Putamen (tissue), 1 donor: ENCODE measurements at regions not wholly inside any gene's neighbourhood (a gene's known extent, or its start where the extent isn't known, plus 50 kb on each side); places are given as distances from the start of the nearest gene placed in this dataset.

Source experiments
- DNase-seq: peaks from one replicate; pipeline ENCODE4 v3.0.0-alpha.2; 2016; ENCODE audit warnings: low spot score

DNA sequence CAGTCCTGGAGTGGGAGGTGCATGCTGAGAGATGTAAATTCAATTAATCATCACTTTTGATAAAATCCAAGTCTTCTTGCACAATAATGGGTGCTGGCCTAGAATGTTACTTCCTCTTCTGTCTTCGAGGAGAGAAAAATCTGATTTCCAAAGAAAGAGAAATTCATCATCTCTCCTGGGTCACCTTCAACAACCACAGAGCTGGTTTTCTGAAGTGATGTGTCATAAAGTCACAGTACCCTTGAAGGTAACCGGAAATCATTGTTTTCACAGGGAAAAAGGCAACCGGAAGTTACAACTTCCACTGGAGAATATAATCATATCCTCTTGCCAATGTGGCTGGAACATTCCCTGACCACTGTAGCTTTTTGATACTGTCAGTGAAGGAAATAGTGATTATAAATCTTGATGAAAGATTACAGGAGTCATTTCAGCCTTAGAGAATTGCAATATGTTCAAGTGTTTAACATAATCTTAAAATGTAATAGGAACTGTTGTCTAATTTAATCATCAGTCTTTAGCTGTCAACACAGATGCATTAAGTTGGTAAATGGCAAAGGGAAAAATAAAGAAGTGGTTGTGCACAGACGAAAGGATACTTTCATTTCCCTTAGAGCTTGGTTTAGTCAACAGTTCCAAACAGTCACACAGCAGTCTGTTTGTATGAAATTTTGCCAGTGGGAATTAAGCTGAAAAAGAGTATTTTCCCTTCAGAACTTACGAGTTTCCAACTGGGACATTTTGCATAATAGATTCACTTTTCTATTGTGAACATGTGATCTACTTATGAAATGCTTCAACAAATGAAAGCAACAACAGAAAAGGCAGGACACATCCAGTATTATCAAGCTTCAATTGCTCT is 106.5 kb upstream of the SLC4A7 start:
- DNase-seq = peak; percentile 15

DNA sequence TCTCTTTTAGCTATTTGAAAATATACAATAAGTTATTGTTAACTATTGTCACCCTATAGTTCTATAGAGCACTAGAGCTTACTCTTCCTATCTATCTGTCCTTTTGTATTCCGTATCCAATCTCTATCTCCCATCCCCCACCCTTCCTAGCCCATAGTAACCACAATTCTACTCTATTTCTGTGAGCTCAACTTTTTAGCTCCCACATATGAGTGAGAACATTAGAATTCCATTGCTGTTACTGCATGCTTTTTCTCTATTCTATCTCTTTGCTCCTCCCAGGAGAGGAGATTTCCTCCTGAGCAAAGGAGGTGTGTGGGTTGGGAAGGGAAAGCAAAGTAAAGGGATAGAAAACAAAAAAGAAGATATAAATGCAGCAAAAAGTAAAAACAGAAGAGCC is 105.6 kb upstream of the SLC4A7 start:
- DNase-seq = no peak

DNA sequence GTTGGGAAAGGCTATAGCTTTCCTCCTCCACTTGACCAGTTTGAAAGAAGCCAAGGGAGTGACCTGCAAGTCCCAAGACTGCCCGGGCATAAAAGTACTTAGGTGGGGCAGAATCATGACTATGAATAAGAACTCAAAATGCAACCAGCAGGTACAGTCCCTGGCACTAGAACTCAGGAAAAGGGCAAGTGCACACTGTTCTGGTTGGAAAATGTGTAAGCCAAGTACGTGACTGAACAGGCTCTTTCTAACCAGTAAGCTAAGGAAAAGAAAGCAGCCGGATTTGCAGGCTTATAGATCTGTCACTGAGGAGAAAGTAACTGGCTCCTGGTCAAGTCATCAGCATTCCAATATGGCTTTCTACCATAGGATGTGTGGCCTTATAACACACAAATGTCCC is 101.2 kb upstream of the SLC4A7 start:
- no peak for DNase-seq

DNA sequence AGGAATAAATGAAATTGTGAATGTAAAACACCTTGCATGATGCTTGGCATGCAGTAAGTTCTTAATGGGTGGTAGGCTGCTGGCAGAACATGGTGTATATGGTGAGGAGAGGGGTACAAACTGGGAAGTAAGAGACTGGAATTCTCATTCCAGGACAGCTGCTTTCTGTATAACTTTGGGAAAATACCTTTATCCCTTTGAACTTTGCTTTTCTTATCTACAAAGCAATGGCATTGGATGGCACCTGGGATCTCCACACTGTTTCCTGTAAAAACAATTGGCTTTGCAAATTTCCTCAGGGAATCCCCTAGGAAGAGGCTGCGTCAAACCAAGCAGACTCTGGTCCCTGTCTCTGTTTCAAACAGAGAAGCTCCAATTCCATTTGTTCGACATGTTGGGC is 100.7 kb upstream of the SLC4A7 start:
- DNase-seq = no peak

DNA sequence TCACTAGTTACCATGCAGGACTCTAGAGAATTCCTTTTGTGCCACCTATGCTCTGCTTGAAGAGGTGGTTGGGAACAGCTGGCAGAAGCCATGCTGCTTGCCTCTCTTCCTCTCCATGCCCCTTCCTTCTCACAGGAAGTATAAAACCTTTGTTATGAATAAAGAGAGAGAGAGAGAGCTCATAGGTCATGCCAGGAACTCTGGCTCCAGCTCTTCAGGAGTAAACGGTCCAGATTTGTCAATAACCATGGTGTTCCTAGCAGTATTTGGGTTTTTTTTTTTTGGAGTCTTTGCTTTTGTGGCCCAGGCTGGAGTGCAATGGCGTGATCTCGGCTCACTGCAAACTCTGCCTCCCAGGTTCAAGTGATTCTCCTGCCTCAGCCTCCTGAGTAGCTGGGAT is 97.7 kb upstream of the SLC4A7 start:
- DNase-seq = no peak

DNA sequence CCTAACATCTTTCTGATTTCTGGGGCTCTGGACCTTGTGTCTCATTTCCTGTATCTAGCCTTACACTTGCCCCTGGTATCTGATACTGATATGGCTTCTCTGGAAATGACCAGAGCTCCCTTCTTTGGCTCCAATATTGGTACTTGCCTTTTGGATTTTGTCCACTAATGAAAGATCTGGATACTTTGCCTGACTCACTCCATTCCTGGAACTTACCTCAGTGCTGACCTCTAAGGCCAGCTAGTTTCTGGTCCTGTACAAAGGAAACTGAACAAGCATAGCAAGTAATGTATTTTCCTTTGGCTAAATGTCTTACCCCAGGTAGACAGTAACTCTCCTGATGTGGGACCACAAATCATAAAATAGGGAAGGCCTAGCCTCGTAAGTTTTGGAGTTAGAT is 93.8 kb upstream of the SLC4A7 start:
- no peak for DNase-seq

DNA sequence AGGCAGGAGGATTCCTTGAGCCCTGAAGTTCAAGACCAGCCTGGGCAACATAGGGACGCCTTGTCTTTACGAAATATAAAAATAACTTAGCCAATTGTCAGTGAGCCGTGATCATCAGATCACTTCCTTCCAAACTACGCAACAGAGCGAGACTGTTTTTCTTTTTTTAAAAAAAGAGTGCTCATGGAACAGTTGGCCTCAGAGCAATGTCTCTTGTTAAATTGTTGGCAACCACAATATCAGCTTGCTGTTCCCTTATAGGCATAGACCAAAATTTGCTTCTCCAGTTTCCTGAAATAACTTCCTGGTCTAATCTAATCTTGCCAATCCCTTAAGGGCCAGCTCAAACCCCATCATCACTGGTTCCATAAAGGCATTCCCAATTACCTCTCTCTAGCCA is 93.3 kb upstream of the SLC4A7 start:
- no peak for DNase-seq

DNA sequence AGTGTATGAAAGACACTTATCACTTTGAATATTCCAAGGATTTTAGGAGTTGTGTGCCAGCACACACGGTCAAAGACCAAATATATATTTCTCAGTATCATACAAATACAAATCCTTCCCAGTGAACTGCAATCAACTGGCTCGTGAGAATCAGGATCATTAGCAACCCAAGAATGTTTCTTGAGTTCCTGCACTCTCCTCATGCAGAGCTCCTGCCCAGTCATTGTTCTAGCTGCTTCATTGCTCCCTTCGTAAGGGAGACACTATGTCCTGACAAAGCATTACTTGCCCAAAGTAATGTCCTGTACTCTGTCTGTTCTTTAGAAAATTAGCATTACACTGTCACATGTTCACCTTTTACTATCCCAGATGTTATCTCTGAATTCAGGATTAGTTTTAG is 92.0 kb upstream of the SLC4A7 start:
- DNase-seq = no peak

DNA sequence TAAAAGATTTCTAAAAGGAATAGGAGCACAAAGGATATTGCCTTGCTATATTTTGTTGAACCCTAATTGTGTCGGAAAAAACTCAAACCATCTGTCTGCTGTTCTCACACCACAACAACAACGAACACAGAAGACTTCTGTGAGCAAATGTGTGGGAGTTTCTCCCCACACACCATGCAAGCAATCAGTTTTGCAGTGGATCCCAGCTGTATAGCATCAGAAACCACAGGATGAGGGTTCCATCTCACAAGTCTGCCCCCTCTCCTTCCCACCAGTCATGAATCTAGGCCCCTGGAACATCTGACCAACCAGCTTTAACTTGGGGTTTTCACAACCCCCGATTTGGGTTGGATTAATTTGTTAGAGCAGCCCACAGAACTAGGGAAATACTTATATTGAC is 91.3 kb upstream of the SLC4A7 start:
- no peak for DNase-seq

DNA sequence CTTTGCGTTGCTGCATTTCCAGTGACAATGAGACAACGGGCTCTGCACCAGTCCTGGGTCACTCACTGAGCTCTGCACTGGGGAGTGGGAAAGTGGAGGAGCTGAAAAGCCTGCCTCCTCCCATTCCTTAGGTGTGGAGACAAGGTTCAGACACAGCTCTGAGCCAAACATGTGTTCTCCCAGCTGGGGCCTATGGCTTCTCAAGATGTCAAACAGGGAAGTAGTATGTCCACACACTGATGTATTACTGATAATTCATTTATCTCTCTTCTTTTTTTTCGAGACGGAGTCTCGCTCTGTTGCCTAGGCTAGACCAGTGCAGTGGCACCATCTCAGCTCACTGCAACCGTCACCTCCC is 90.2 kb upstream of the SLC4A7 start:
- DNase-seq = no peak

DNA sequence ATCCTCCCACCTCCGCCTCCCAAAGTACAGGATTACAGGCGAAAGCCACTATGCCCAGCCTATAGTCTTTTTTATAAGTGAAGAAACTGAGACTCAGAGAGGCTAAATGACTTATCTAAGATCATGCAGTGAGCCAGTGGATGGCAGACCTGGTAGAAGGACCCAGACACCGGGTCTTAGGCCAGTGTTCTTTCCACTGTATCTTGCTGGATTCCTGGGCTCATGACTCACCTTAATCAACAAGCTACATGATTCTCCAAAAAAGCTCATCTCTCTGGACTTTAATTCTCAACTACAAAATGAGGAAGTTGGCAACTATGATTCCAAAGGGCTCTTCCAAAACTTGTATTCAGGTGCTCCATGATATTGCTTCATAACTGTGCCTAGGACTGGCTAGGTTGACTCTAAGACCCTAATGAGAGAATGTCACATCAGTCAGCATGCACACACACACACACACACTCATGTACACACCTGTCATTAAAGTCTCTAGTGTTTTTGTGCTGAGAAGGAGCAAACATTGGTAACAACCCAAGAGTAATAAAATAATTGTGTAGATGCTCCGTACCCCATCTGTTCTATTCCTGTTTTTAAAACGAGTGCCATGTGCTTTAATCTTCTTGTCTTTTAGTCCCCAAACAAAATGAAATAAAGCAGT is 89.7 kb upstream of the SLC4A7 start:
- DNase-seq = no peak

DNA sequence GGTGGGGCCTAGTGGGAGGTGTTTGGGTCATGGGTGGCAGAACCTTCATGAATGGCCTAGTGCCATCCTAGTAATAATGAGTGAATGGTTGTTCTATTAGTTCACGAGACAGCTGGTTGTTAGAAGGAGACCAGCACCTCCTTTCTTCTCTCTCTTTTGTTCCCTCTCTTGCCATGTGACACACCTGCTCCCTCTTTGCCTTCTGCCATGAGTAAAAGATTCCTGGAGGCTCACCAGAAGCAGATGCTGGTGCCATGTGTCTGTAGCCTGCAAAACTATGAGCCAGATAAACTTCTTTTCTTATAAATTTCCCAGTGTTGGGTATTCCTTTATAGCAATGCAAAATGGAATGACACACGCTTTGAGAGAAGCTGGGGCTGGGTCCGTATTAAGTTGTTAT is 89.0 kb upstream of the SLC4A7 start:
- DNase-seq = no peak

DNA sequence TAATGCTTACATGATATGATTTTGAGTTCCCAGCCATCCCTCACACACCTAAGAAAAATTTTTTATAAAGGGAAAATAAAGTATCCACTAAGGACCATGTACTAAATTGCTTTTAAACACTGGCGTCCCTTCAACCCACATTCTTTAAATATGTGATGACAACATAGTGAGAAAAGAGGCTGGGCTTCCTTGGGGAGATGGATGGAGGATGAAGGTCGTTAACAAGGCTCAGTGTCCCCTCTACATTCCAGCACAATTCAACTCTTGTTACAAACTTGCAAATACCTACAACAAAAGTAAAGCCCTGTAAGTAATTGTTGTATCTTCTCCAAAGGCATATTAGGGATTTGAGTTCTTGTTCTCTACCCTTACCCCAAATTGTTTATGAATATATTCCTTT is 87.2 kb upstream of the SLC4A7 start:
- DNase-seq = no peak

DNA sequence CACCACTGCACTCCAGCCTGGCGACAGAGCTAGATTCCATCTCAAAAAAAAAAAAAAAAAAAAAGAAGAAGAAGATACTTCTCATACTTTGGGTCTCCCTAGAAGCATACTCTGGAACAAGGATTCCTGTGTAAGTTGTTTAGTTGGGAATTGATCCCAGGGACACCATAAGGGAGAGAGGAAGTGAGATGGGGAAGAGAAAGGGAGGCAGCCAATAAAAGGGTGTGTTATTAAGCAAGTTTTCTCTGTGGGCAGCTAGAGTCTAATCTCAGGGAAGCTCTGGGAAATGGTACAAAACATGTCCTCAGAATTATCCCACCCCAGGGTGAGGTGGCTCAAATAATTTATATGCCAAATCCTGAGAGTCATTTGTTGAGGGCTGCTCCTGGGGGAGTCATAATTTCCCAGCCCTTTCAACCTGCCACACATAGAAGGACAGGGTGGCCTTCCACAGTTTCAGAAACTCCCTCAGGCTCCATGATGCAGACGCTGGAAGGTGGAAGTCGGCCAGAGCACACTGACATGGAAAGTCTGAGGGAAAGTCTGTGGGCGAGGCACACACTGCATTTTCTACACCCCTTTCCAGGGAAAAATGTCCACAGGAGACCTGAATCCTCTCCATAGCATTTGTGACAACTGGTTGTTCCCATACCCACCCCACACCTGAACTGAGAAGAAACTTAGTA is 86.4 kb upstream of the SLC4A7 start:
- no peak for DNase-seq

DNA sequence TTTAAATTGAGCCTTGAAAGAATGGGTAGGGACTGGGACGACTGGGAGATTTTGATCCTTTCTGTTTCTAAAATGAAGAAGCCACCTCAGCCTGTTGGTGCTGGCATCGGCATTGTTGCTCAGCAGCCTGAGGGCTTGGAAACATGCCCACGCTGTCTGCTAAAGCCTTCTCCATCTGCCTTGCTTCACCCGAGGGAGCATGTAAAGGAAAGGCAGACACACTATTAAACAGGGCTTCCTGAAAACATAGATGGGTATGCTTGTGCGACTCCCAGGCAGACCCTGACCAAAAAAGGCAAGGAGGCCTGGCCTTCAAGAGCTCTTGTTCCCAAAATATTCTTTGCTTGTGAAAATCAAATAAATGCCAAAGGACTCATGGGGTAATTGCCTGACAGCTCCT is 84.2 kb upstream of the SLC4A7 start:
- peak; percentile 20 for DNase-seq

DNA sequence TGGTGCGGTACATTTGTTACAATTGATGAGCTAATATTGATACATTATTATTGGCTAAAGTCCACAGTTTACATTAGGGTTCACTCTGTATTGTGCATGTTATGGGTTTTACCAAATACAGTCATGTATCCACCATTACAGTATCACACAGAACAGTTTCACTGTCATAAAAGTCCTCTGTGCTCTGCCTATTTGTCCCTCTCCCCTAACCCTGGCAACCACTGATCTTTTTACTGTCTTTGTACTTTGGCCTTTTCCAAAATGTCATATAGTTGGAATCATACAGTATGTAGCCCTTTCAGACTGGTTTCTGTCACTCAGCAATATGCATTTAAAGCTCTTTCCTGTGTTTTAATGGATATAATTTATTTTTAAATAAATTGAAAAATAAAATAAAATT is 83.1 kb upstream of the SLC4A7 start:
- no peak for DNase-seq

DNA sequence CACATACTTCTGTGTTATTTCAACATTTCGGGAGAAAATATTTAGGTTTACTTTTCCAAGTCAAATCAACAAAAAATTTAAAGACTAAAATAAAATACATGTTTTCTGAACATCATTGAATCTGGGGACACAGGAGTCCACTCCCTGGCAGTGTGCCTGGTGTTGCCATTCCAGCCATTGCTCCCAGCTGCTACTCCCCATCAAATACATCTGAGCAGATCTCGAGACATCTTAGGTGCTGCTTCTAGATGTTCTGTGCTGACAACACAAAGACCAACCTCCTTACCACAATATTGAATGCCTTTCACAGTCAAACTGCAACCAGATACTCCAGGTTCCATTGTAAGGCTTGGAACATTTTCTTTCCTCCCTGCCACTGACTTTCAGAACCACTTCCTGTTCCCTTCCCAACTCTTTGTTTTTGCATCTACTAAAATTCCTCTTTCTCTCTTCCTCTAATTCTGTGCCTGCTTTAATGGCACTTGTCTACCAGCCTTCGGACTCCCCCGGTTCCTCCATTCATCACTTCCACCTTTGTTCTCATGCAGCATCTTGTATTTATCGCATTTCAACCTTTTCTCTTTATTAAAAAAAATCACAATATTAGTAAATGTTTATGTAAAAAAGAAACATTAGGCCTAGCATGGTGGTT is 81.1 kb upstream of the SLC4A7 start:
- DNase-seq = no peak

DNA sequence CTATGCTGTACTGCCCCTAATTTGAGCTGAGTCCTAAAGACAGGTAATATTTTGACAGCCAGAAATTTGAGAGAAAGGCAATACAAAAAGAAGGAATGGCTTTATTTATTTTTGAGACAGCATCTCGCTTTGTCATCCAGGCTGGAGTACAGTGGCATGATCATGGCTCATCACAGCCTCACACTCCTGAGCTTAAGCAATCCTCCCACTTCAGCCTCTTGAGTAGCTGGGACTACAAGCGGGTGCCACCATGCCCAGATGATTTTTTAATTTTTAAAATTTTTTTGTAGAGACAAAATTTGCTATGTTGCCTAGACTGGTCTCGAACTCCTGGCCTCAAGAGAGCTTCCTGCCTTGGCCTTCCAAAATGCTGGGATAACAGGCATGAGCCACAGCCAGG is 77.4 kb upstream of the SLC4A7 start:
- DNase-seq = no peak

DNA sequence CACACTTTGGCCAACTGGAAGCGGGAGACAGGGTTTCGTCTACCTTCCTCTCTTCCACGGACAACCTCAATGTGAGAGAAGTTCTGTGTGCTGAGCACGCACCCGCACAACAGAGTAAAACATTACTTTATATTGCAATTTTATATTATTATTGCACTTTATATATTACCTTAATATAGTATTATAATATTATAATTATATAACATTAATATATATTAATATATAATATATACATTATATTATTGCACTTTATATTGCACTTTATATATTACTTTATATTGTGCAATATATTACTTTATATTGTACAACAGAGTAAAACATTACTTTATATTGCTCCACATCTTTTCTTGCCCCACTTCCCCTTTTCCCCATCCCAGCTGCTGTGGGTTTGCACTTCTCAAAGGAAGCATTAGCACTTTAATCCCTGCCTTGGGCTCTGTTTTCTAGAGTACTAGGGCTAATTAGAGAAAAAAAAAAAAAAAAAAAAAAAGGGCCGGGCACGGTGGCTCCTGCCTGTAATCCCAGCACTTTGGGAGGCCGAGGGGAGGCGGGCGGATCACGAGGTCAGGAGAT is 76.4 kb upstream of the SLC4A7 start:
- no peak for DNase-seq

DNA sequence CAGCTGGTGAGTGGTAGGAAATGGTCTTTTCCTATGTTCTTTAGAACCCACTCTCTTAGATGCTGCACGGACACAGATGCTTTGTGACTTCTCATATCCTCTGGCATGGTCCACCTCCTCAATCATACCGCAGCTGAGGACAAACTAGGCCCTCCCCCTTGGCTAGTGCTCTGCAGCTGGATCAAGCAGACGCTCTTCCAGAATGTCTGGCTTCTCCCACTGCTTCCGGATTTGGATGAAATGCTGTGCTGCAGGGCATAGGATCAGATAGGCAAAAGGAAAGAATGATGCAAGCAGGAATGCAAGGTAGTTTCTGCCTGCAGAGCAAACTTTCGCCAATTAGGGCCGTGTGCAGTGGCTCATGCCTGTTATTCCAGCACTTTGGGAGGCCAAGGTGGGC is 75.7 kb upstream of the SLC4A7 start:
- no peak for DNase-seq

DNA sequence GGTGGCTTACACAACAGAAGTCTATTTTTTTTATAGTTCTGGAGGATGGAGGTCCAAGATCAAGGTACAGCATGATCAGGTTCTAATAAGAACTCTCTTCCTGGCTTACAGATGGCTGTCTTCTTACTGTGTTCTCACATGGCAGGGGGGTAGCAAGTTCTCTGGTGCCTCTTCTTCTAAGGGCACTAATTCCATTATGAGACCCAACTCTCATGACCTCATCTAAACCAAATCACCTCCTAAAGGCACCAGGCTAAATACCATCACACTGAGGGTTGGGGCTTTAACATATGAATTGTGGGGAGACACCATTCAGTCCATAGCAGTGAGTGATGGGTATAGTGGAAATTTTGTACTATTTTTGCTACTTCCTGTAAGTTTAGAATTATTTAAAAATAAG is 75.2 kb upstream of the SLC4A7 start:
- no peak for DNase-seq

DNA sequence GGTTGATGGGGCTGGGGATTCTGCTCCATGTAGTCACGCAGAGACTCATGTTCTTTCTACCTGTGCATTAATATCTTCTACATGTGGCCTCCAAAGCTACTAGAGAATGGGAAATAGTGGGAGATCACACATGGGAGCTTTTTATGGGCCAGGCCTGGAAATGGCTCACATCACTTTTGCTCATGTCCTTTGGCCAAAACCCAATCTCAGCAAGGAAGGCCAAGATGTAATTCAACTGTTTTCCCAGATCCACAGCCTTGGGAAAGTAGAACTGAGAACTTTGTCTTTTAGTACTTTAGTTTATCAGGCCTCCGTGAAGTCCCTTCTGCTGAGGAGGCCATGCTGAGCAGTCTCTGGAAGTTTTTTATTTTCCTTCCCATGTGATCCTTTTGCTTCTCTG is 73.2 kb upstream of the SLC4A7 start:
- DNase-seq = no peak

DNA sequence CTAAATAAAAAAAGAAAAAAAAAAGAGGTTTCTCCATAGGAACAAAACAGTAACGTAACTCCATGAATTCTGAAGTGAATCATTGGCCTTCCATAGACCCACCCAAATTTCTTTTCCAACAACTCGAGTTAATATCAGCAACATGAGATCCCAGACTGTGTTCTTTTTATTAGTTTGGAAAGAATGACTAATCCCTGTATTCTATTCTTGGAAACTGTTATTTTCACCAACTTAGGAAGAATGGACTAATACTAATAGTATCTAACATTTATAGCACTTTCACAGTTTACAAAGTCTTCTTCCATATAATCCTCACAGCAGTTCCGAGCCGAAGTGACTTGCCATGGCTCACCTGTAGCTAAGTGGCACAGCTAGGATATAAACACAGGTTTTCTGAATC is 72.7 kb upstream of the SLC4A7 start:
- DNase-seq = no peak
